H1 (cell line): ENCODE measurements at regions not wholly inside any gene's neighbourhood (a gene's known extent, or its start where the extent isn't known, plus 50 kb on each side); places are given as distances from the start of the nearest gene placed in this dataset.

ENCODE experiments used
- CTCF ChIA-PET: fragments of 300-600 bp; sonication (Branson Sonifier 250); formaldehyde crosslinking; loops from one replicate; lab custom pipeline; 2021; ENCODE audit not compliant: partially characterized antibody; lab: Charles Lee
- POLR2A ChIA-PET: fragments of 300-600 bp; sonication (Branson Sonifier 250); formaldehyde crosslinking; loops from one replicate; lab custom pipeline; 2021; ENCODE audit warnings: inconsistent platforms; ENCODE audit not compliant: partially characterized antibody; lab: Charles Lee
- DNase-seq, 2 experiments: peaks; one replicate each; pipeline versions ENCODE4 v3.0.0 to v3.0.0-alpha.2; 2010 to 2022; ENCODE audit warnings: low spot score in 2 of 2, low read depth in 1 of 2, mixed read lengths in 1 of 2
- FAIRE-seq: peaks from 2 replicates; lab custom pipeline; 2011; peaks lifted over from hg19 to GRCh38; lab: Jason Lieb, UNC
- H2AFZ ChIP-seq: 2 replicates; pipeline ENCODE4 v1.8.1; 2012; ENCODE audit warnings: low read length, inconsistent platforms
- H2AK5ac ChIP-seq: 2 replicates; pipeline ENCODE4 v1.6.1; 2013; ENCODE audit warnings: low read depth, low read length
- H2BK120ac ChIP-seq: replicated peaks from 2 replicates; pipeline ENCODE3; 2013; ENCODE audit warnings: low read depth, low read length, inconsistent platforms
- H2BK12ac ChIP-seq: 2 replicates; pipeline ENCODE4 v1.6.1; 2013; ENCODE audit warnings: low read depth, low read length
- H2BK15ac ChIP-seq: 2 replicates; pipeline ENCODE4 v1.6.1; 2013; ENCODE audit warnings: low read length
- H2BK20ac ChIP-seq: 2 replicates; pipeline ENCODE4 v1.6.1; 2013; ENCODE audit warnings: low read length
- H2BK5ac ChIP-seq: 2 replicates; pipeline ENCODE4 v1.6.1; 2013; ENCODE audit warnings: low read depth, low read length
- H3K14ac ChIP-seq: 2 replicates; pipeline ENCODE4 v1.6.1; 2013; ENCODE audit warnings: inconsistent platforms; ENCODE audit not compliant: insufficient read length
- H3K18ac ChIP-seq: 2 replicates; pipeline ENCODE4 v1.6.1; 2013; ENCODE audit warnings: low read length; ENCODE audit errors: extremely low read depth
- H3K23ac ChIP-seq: 2 replicates; pipeline ENCODE4 v1.6.1; 2013; ENCODE audit warnings: inconsistent platforms; ENCODE audit not compliant: insufficient read length
- H3K23me2 ChIP-seq: 2 replicates; pipeline ENCODE4 v1.6.1; 2013; ENCODE audit warnings: low read depth, low read length
- H3K27ac ChIP-seq: 2 replicates; pipeline ENCODE4 v1.6.1; 2011; ENCODE audit warnings: low read depth, low read length, inconsistent platforms
- H3K27me3 ChIP-seq, 4 experiments: replicated peaks in 1 of 4; 1 replicate in 1 of 4; 2 replicates in 3 of 4; pipeline versions ENCODE4 v1.6.1 to v1.8.1; 2011 to 2013; ENCODE audit warnings: low read length in 3 of 4, mild to moderate bottlenecking in 3 of 4, inconsistent platforms in 2 of 4, mixed read lengths in 2 of 4, moderate library complexity in 1 of 4; ENCODE audit not compliant: control insufficient read depth in 3 of 4, insufficient read depth in 3 of 4; ENCODE audit errors: extremely low read depth in 1 of 4
- H3K36me3 ChIP-seq, 4 experiments: 2 replicates each; pipeline versions ENCODE4 v1.6.1 to v1.8.1; 2011 to 2013; ENCODE audit warnings: mild to moderate bottlenecking in 4 of 4, low read length in 3 of 4, moderate library complexity in 2 of 4, control low read depth in 1 of 4, inconsistent platforms in 1 of 4; ENCODE audit not compliant: insufficient read depth in 4 of 4, control insufficient read depth in 2 of 4
- H3K4ac ChIP-seq: replicated peaks from 2 replicates; pipeline ENCODE3; 2013; ENCODE audit warnings: low read length, low read depth, mixed read lengths, inconsistent platforms; ENCODE audit not compliant: insufficient read length
- H3K4me1 ChIP-seq, 4 experiments: replicated peaks in 1 of 4; 1 replicate in 1 of 4; 2 replicates in 3 of 4; pipeline versions ENCODE4 v1.6.1 to v1.8.1; 2011 to 2013; ENCODE audit warnings: low read length in 3 of 4, inconsistent platforms in 2 of 4, mixed read lengths in 1 of 4; ENCODE audit not compliant: insufficient read depth in 4 of 4, control insufficient read depth in 3 of 4
- H3K4me2 ChIP-seq, 2 experiments: 2 replicates each; pipeline versions ENCODE4 v1.6.1 to v1.8.1; 2011 to 2013; ENCODE audit warnings: low read depth in 2 of 2, low read length in 2 of 2, control low read depth in 1 of 2, inconsistent platforms in 1 of 2, mild to moderate bottlenecking in 1 of 2; ENCODE audit not compliant: insufficient read depth in 1 of 2
- H3K4me3 ChIP-seq, 4 experiments: fragments of 200-600, 300-600 bp in 1 of 4; sonication (generic), shearing (Covaris generic), sonication (Bioruptor Twin) in 1 of 4; 2 replicates each; pipeline versions ENCODE4 v1.5.1 to v1.8.1; 2011 to 2016; ENCODE audit warnings: low read length in 4 of 4, low read depth in 3 of 4, control low read depth in 2 of 4, inconsistent platforms in 2 of 4, mild to moderate bottlenecking in 2 of 4, mixed read lengths in 1 of 4, moderate library complexity in 1 of 4; ENCODE audit not compliant: insufficient read depth in 2 of 4; ENCODE audit errors: extremely low read depth in 1 of 4
- H3K56ac ChIP-seq: replicated peaks from 2 replicates; pipeline ENCODE3; 2013; ENCODE audit warnings: low read depth, mild to moderate bottlenecking, mixed read lengths, low read length, inconsistent platforms; ENCODE audit not compliant: insufficient read length
- H3K79me1 ChIP-seq: 2 replicates; pipeline ENCODE4 v1.6.1; 2013; ENCODE audit warnings: low read depth, low read length, control low read depth
- H3K79me2 ChIP-seq, 2 experiments: 2 replicates each; pipeline versions ENCODE4 v1.6.1 to v1.8.1; 2012 to 2013; ENCODE audit warnings: low read length in 2 of 2, mild to moderate bottlenecking in 2 of 2, inconsistent platforms in 1 of 2; ENCODE audit not compliant: insufficient read depth in 2 of 2, control insufficient read depth in 1 of 2
- H3K9ac ChIP-seq, 4 experiments: replicated peaks in 1 of 4; 1 replicate in 1 of 4; 2 replicates in 3 of 4; pipeline versions ENCODE4 v1.6.1 to v1.8.1; 2011 to 2013; ENCODE audit warnings: low read depth in 3 of 4, low read length in 3 of 4, control low read depth in 2 of 4, mild to moderate bottlenecking in 2 of 4, moderate library complexity in 2 of 4, inconsistent platforms in 1 of 4; ENCODE audit errors: extremely low read depth in 1 of 4
- H3K9me3 ChIP-seq, 2 experiments: 2 replicates each; pipeline versions ENCODE4 v1.6.1 to v1.8.1; 2012 to 2013; ENCODE audit warnings: mild to moderate bottlenecking in 2 of 2, moderate library complexity in 2 of 2, control low read depth in 1 of 2, inconsistent platforms in 1 of 2, low read depth in 1 of 2, low read length in 1 of 2, mixed read lengths in 1 of 2; ENCODE audit not compliant: insufficient read depth in 2 of 2
- H4K20me1 ChIP-seq, 2 experiments: replicated peaks in 1 of 2; 2 replicates each; pipeline versions ENCODE3 to v1.8.1; 2011 to 2013; ENCODE audit warnings: inconsistent platforms in 2 of 2, low read length in 2 of 2, mild to moderate bottlenecking in 1 of 2; ENCODE audit not compliant: insufficient read depth in 2 of 2, control insufficient read depth in 1 of 2
- H4K5ac ChIP-seq: 2 replicates; pipeline ENCODE4 v1.6.1; 2013; ENCODE audit warnings: low read length, low read depth, mixed read lengths, inconsistent platforms; ENCODE audit not compliant: insufficient read length
- H4K8ac ChIP-seq: 2 replicates; pipeline ENCODE4 v1.8.0; 2013; ENCODE audit warnings: mild to moderate bottlenecking, moderate library complexity, low read length, inconsistent platforms; ENCODE audit not compliant: insufficient read depth; ENCODE audit errors: extremely low read depth
- H4K91ac ChIP-seq: replicated peaks from 2 replicates; pipeline ENCODE3; 2013; ENCODE audit warnings: low read length, mixed read lengths, inconsistent platforms; ENCODE audit not compliant: insufficient read length
- E2F6 ChIP-seq: IDR thresholded peaks from 2 replicates; pipeline ENCODE4 v1.6.1; 2012; ENCODE audit warnings: inconsistent platforms
- NANOG ChIP-seq: IDR thresholded peaks from 2 replicates; pipeline ENCODE4 v1.6.1; 2011; ENCODE audit warnings: low read length, low read depth, mild to moderate bottlenecking, inconsistent platforms; ENCODE audit not compliant: insufficient read depth, poor library complexity, severe bottlenecking
- TAF1 ChIP-seq: IDR thresholded peaks from 2 replicates; pipeline ENCODE4 v1.6.1; 2011; ENCODE audit warnings: mild to moderate bottlenecking, low read depth, low read length
- WGBS, 2 experiments: shearing (Covaris generic) in 1 of 2; methylation state at CpG; one replicate each; pipeline versions ENCODE4 v1.1.6 to v1.1.7; 2013 to 2015; ENCODE audit warnings: low lambda C conversion rate in 2 of 2, mixed read lengths in 2 of 2, inconsistent platforms in 1 of 2, low coverage in 1 of 2, missing lambda C conversion rate in 1 of 2; ENCODE audit not compliant: insufficient replicate concordance in 2 of 2, insufficient coverage in 1 of 2, insufficient read length in 1 of 2; ENCODE audit errors: extremely low coverage in 1 of 2, missing lambda C conversion rate in 1 of 2; 5-methylcytosine and 5-hydroxymethylcytosine counted together

GRCh38 chr14:71713016-71713415 lies 219.2 kb upstream of the RGS6 start:
- H4K5ac ChIP-seq = no peak overlapping the region
- TF ChIP-seq NANOG (no peak), E2F6 (no peak), TAF1 (no peak)
- H3K4me1 ChIP-seq = no peaks in the 10 kb centered on the region; a peak in 2 of 7 replicates
- no peaks in the 10 kb centered on the region for H4K20me1 ChIP-seq
- H4K91ac ChIP-seq = no peak overlapping the region
- no peak overlapping the region for H2BK20ac ChIP-seq
- H2AK5ac ChIP-seq = no peak overlapping the region
- H3K4me3 ChIP-seq = no peak overlapping the region
- no peaks in the 10 kb centered on the region for H3K27me3 ChIP-seq
- H2BK5ac ChIP-seq = no peak overlapping the region
- no peak overlapping the region for H2BK12ac ChIP-seq
- WGBS, 2 experiments = 94% methylated on average over 1 of the region's 1 CpG; no CpG with 5 or more reads in 1 of the 2 experiments
- no peaks in the 10 kb centered on the region for H3K9me3 ChIP-seq
- ChIA-PET CTCF (interaction anchor here (1.2 to 1.4 kb wide), 2 partner anchors 12 to 40 kb away, joined by 3 to 6 read pairs; no protein-coding TSS in a partner anchor), POLR2A (no interaction called here)
- no peak overlapping the region for H3K14ac ChIP-seq
- no peaks in the 10 kb centered on the region for H3K23me2 ChIP-seq
- no peak overlapping the region for H2BK120ac ChIP-seq
- no peak for FAIRE-seq
- H2AFZ ChIP-seq = no peak overlapping the region
- no peak overlapping the region for H4K8ac ChIP-seq
- no peak overlapping the region for H3K27ac ChIP-seq
- no peak overlapping the region for H2BK15ac ChIP-seq
- no peak for DNase-seq
- H3K36me3 ChIP-seq = peaks cover 0 to 10% (median 7%) of the 10 kb centered on the region in 4 experiments; a peak in 4 of 8 replicates
- no peak overlapping the region for H3K18ac ChIP-seq
- no peak overlapping the region for H3K4me2 ChIP-seq
- no peaks in the 10 kb centered on the region for H3K79me1 ChIP-seq
- H3K4ac ChIP-seq = no peak overlapping the region
- no peak overlapping the region for H3K56ac ChIP-seq
- no peak overlapping the region for H3K23ac ChIP-seq
- no peaks in the 10 kb centered on the region for H3K79me2 ChIP-seq
- no peak overlapping the region for H3K9ac ChIP-seq
